H9 (cell line): ENCODE measurements at regions not wholly inside any gene's neighbourhood (a gene's known extent, or its start where the extent isn't known, plus 50 kb on each side); places are given as distances from the start of the nearest gene placed in this dataset.

Experiments used
- DNase-seq: peaks from one replicate; pipeline ENCODE4 v3.0.0-alpha.2; 2017
- H2AFZ ChIP-seq: one replicate; pipeline ENCODE4 v1.6.1; 2013; ENCODE audit warnings: mild to moderate bottlenecking, low read length, control low read depth, moderate library complexity
- H2AK5ac ChIP-seq: 2 replicates; pipeline ENCODE4 v1.6.1; 2013; ENCODE audit warnings: low read length, control low read depth, mixed read lengths; ENCODE audit not compliant: insufficient read length
- H2BK120ac ChIP-seq: one replicate; pipeline ENCODE4 v1.6.1; 2013; ENCODE audit warnings: low read depth, mild to moderate bottlenecking, low read length, control low read depth, inconsistent platforms; ENCODE audit not compliant: poor library complexity, severe bottlenecking
- H2BK12ac ChIP-seq: 2 replicates; pipeline ENCODE4 v1.6.1; 2013; ENCODE audit warnings: low read length, control low read depth, mixed read lengths, low read depth; ENCODE audit not compliant: insufficient read length
- H2BK15ac ChIP-seq: 2 replicates; pipeline ENCODE4 v1.6.1; 2013; ENCODE audit warnings: low read depth, low read length, control low read depth
- H2BK20ac ChIP-seq: one replicate; pipeline ENCODE4 v1.6.1; 2013; ENCODE audit warnings: low read depth, mild to moderate bottlenecking, low read length, control low read depth, inconsistent platforms; ENCODE audit not compliant: poor library complexity, severe bottlenecking
- H2BK5ac ChIP-seq: 2 replicates; pipeline ENCODE4 v1.6.1; 2013; ENCODE audit warnings: low read length, control low read depth, mixed read lengths; ENCODE audit not compliant: insufficient read length
- H3K14ac ChIP-seq: 2 replicates; pipeline ENCODE4 v1.6.1; 2013; ENCODE audit warnings: low read length, control low read depth; ENCODE audit not compliant: insufficient read depth
- H3K18ac ChIP-seq: 2 replicates; pipeline ENCODE4 v1.6.1; 2013; ENCODE audit warnings: low read depth, mild to moderate bottlenecking, mixed read lengths, low read length, control low read depth; ENCODE audit not compliant: insufficient read length
- H3K23ac ChIP-seq: 2 replicates; pipeline ENCODE4 v1.6.1; 2013; ENCODE audit warnings: low read length, control low read depth, mixed read lengths, low read depth; ENCODE audit not compliant: insufficient read length
- H3K23me2 ChIP-seq: 2 replicates; pipeline ENCODE4 v1.6.1; 2013; ENCODE audit warnings: low read depth, mild to moderate bottlenecking, mixed read lengths, low read length, control low read depth; ENCODE audit not compliant: insufficient read length, poor library complexity, severe bottlenecking
- H3K27ac ChIP-seq: 2 replicates; pipeline ENCODE4 v1.5.1; 2013; ENCODE audit warnings: low read length, control low read depth, mixed read lengths, low read depth; ENCODE audit not compliant: insufficient read length
- H3K27me3 ChIP-seq: 2 replicates; pipeline ENCODE4 v1.6.1; 2013; ENCODE audit warnings: low read length, control low read depth, inconsistent platforms; ENCODE audit not compliant: insufficient read depth
- H3K4ac ChIP-seq: 2 replicates; pipeline ENCODE4 v1.6.1; 2013; ENCODE audit warnings: low read depth, mild to moderate bottlenecking, control low read depth, inconsistent platforms, low read length, moderate library complexity
- H3K4me1 ChIP-seq: 2 replicates; pipeline ENCODE4 v1.6.1; 2013; ENCODE audit warnings: low read length, control low read depth, inconsistent platforms; ENCODE audit not compliant: insufficient read depth
- H3K4me2 ChIP-seq: 2 replicates; pipeline ENCODE4 v1.6.1; 2013; ENCODE audit warnings: low read length, control low read depth, mixed read lengths; ENCODE audit not compliant: insufficient read length, insufficient read depth
- H3K56ac ChIP-seq: 2 replicates; pipeline ENCODE4 v1.6.1; 2013; ENCODE audit warnings: low read depth, mild to moderate bottlenecking, mixed read lengths, low read length, control low read depth; ENCODE audit not compliant: insufficient read length
- H3K79me1 ChIP-seq: 2 replicates; pipeline ENCODE4 v1.6.1; 2013; ENCODE audit warnings: low read depth, mild to moderate bottlenecking, moderate library complexity, low read length, control low read depth, inconsistent platforms; ENCODE audit not compliant: insufficient read depth, poor library complexity, severe bottlenecking
- H3K79me2 ChIP-seq: 2 replicates; pipeline ENCODE4 v1.6.1; 2013; ENCODE audit warnings: low read length, control low read depth, inconsistent platforms; ENCODE audit not compliant: insufficient read depth
- H3K9ac ChIP-seq: 2 replicates; pipeline ENCODE4 v1.6.1; 2013; ENCODE audit warnings: low read length, control low read depth, mixed read lengths; ENCODE audit not compliant: insufficient read length; ENCODE audit errors: extremely low read depth
- H3K9me3 ChIP-seq: one replicate; pipeline ENCODE4 v1.6.1; 2013; ENCODE audit warnings: low read depth, low read length, inconsistent platforms; ENCODE audit not compliant: control insufficient read depth
- H3T11ph ChIP-seq: one replicate; pipeline ENCODE4 v1.6.1; 2013; ENCODE audit warnings: mild to moderate bottlenecking, low read length, control low read depth, inconsistent platforms
- H4K20me1 ChIP-seq: one replicate; pipeline ENCODE4 v1.6.1; 2013; ENCODE audit not compliant: control insufficient read depth, insufficient read length, insufficient read depth
- H4K5ac ChIP-seq: 2 replicates; pipeline ENCODE4 v1.6.1; 2013; ENCODE audit warnings: low read depth, mild to moderate bottlenecking, mixed read lengths, low read length, control low read depth; ENCODE audit not compliant: insufficient read length
- H4K8ac ChIP-seq: replicated peaks from 2 replicates; pipeline ENCODE4 v1.6.1; 2013; ENCODE audit warnings: low read length, control low read depth, mixed read lengths, low read depth; ENCODE audit not compliant: insufficient read length
- H4K91ac ChIP-seq: 2 replicates; pipeline ENCODE4 v1.6.1; 2013; ENCODE audit warnings: low read depth, mild to moderate bottlenecking, moderate library complexity, mixed read lengths, low read length, control low read depth; ENCODE audit not compliant: insufficient read length
- H3K27ac Mint-ChIP-seq, 3 experiments: 2 replicates in 2 of 3; 3 replicates in 1 of 3; pipeline ENCODE4 v1.8.0; 2020 to 2021; ENCODE audit warnings: mixed read lengths in 3 of 3, mild to moderate bottlenecking in 1 of 3, moderate library complexity in 1 of 3
- H3K27me3 Mint-ChIP-seq: 2 replicates; pipeline ENCODE4 v1.8.0; 2021; ENCODE audit warnings: low read depth, mild to moderate bottlenecking, moderate library complexity, mixed read lengths
- H3K36me3 Mint-ChIP-seq, 3 experiments: 2 replicates in 2 of 3; 3 replicates in 1 of 3; pipeline ENCODE4 v1.8.0; 2020 to 2021; ENCODE audit warnings: low read depth in 3 of 3, mixed read lengths in 3 of 3; ENCODE audit not compliant: insufficient read depth in 1 of 3
- H3K4me1 Mint-ChIP-seq, 2 experiments: 2 replicates each; pipeline ENCODE4 v1.8.0; 2020; ENCODE audit warnings: mixed read lengths in 2 of 2
- H3K4me3 Mint-ChIP-seq, 2 experiments: 2 replicates in 1 of 2; 3 replicates in 1 of 2; pipeline ENCODE4 v1.8.0; 2020 to 2021; ENCODE audit warnings: mild to moderate bottlenecking in 2 of 2, mixed read lengths in 2 of 2, moderate library complexity in 1 of 2
- H3K9me3 Mint-ChIP-seq, 2 experiments: 2 replicates in 1 of 2; 3 replicates in 1 of 2; pipeline ENCODE4 v1.8.0; 2020; ENCODE audit warnings: mild to moderate bottlenecking in 2 of 2, mixed read lengths in 2 of 2, moderate library complexity in 1 of 2
- CTCF ChIP-seq: fragments of 200-600 bp; sonication (generic); conservative IDR thresholded peaks from 3 replicates; pipeline ENCODE4 v1.8.0; 2021; ENCODE audit warnings: antibody characterized with exemption, mild to moderate bottlenecking

GRCh38 chr5:155308289-155308688 lies 294.7 kb downstream of the KIF4B start:
- Histone ChIP-seq H3K9ac (no peak overlapping the region), H3K4me1 (no peaks in the 10 kb centered on the region), H3K23me2 (no peaks in the 10 kb centered on the region), H4K5ac (no peak overlapping the region), H3K27me3 (no peaks in the 10 kb centered on the region), H3K79me2 (no peaks in the 10 kb centered on the region), H2BK12ac (no peak overlapping the region), H3K79me1 (no peaks in the 10 kb centered on the region), H2BK15ac (no peak overlapping the region), H4K20me1 (no peaks in the 10 kb centered on the region), H3K18ac (no peak overlapping the region), H4K91ac (no peak overlapping the region), H3K27ac (no peak overlapping the region), H2BK5ac (no peak overlapping the region), H3K56ac (no peak overlapping the region), H4K8ac (no peak overlapping the region), H3K14ac (no peak overlapping the region), H3K23ac (no peak overlapping the region), H3K9me3 (no peaks in the 10 kb centered on the region), H2AK5ac (no peak overlapping the region), H3T11ph (no peak overlapping the region), H2BK20ac (no peak overlapping the region), H3K4me2 (no peak overlapping the region), H2AFZ (no peak overlapping the region), H2BK120ac (no peak overlapping the region), H3K4ac (no peak overlapping the region)
- Mint-ChIP-seq H3K36me3 (no peaks in the 10 kb centered on the region), H3K4me3 (no peak overlapping the region), H3K9me3 (no peaks in the 10 kb centered on the region; a peak in 1 of 5 replicates), H3K27ac (no peak overlapping the region), H3K4me1 (peaks cover 0 to 4% of the 10 kb centered on the region in 2 experiments; a peak in 1 of 4 replicates), H3K27me3 (no peaks in the 10 kb centered on the region)
- no peak for DNase-seq
- TF ChIP-seq CTCF, result no peak
